NCI-H2227 treated with DMSO at 0.1 percent for 48 hours (cell line): ENCODE measurements at regions not wholly inside any gene's neighbourhood (a gene's known extent, or its start where the extent isn't known, plus 50 kb on each side); places are given as distances from the start of the nearest gene placed in this dataset.

Experiments used
- DNase-seq: peaks from one replicate; lab custom pipeline; 2025; lab: John Stamatoyannopoulos, UW

- DNase-seq, result no peak
These were observed 117.2 kb downstream of the SLC25A24 start for GRCh38 chr1:108082738-108083562.

GRCh38 chr1:108082001-108082400, 117.0 kb upstream of the VAV3 start:
- DNase-seq, result no peak

GRCh38 chr1:108080448-108080847, 115.5 kb upstream of the VAV3 start:
- DNase-seq, result no peak

GRCh38 chr1:108079440-108080025, 114.6 kb upstream of the VAV3 start:
- no peak for DNase-seq

GRCh38 chr1:108077991-108078390, 113.0 kb upstream of the VAV3 start:
- DNase-seq, result no peak

GRCh38 chr1:108075055-108075454, 110.1 kb upstream of the VAV3 start:
- DNase-seq, result no peak

GRCh38 chr1:108072776-108073175, 107.8 kb upstream of the VAV3 start:
- DNase-seq, result no peak

- no peak for DNase-seq
These were observed 107.2 kb upstream of the VAV3 start for GRCh38 chr1:108072212-108072611.

GRCh38 chr1:108071601-108072000, 106.6 kb upstream of the VAV3 start:
- no peak for DNase-seq

GRCh38 chr1:108070662-108071061, 105.7 kb upstream of the VAV3 start:
- DNase-seq, result no peak

GRCh38 chr1:108067884-108068540, 103.0 kb upstream of the VAV3 start:
- no peak for DNase-seq

- no peak for DNase-seq
These were observed 101.8 kb upstream of the VAV3 start for GRCh38 chr1:108066808-108067207.

GRCh38 chr1:108064255-108064654, 99.3 kb upstream of the VAV3 start:
- no peak for DNase-seq

- no peak for DNase-seq
These were observed 98.7 kb upstream of the VAV3 start for GRCh38 chr1:108063703-108064102.

- DNase-seq, result no peak
These were observed 95.0 kb upstream of the VAV3 start for GRCh38 chr1:108059945-108060344.

- no peak for DNase-seq
These were observed 92.6 kb upstream of the VAV3 start for GRCh38 chr1:108057541-108057940.

GRCh38 chr1:108056436-108056990, 91.5 kb upstream of the VAV3 start:
- no peak for DNase-seq

- DNase-seq, result no peak
These were observed 90.4 kb upstream of the VAV3 start for GRCh38 chr1:108055387-108055786.

GRCh38 chr1:108054396-108054795, 89.4 kb upstream of the VAV3 start:
- no peak for DNase-seq

GRCh38 chr1:108053270-108054013, 88.5 kb upstream of the VAV3 start:
- no peak for DNase-seq

GRCh38 chr1:108051631-108052377, 86.8 kb upstream of the VAV3 start:
- DNase-seq, result peak; percentile 28
